Umbilical cord (tissue), 1 donor: ENCODE measurements at regions not wholly inside any gene's neighbourhood (a gene's known extent, or its start where the extent isn't known, plus 50 kb on each side); places are given as distances from the start of the nearest gene placed in this dataset.
"Not testable (repeated sequence)": the region's sequence is repeated elsewhere in the genome, so short reads cannot be mapped to it uniquely, and the experiment has no call there.

Experiments
- DNase-seq: peaks from one replicate; pipeline ENCODE4 v3.0.0-alpha.2; 2015; ENCODE audit warnings: low spot score

DNA sequence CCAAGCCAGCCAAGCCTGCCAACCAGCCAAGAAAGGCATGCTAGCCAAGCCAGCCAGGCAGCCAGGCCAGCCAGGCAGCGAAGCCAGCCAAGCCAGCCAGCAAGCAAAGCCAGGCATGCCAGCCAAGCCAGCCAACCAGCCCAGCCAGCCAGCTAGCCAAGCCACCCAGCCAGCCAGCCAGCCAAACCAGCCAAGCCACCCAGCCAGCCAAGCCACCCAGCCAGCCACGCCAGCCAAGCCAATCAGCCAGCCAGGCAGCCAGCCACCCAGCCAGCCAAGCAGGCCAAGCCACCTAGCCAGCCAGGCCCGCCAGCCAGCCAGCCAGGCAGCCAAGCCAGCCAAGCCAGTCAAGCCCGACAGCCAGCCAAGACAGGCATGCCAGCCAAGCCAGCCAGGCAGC, 1601.0 kb downstream of the RPIA start:
- not testable (repeated sequence) for DNase-seq

DNA sequence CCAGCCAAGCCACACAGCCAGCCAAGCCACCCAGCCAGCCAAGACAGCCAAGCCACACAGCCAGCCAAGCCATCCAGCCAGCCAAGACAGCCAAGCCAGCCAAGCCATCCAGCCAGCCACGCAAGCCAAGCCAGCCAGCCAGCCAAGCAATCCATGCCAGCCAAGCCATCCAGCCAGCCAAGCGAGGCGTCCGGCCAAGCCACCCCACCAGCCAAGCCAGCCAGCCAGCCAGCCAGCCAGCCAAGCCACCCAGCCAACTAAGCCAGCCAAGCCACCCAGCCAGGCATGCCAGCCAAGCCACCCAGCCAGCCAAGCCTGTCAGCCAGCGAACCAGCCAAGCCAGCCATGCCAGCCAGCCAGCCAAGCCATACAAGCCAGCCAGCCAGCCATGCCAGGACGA, 1601.8 kb downstream of the RPIA start:
- not testable (repeated sequence) for DNase-seq

DNA sequence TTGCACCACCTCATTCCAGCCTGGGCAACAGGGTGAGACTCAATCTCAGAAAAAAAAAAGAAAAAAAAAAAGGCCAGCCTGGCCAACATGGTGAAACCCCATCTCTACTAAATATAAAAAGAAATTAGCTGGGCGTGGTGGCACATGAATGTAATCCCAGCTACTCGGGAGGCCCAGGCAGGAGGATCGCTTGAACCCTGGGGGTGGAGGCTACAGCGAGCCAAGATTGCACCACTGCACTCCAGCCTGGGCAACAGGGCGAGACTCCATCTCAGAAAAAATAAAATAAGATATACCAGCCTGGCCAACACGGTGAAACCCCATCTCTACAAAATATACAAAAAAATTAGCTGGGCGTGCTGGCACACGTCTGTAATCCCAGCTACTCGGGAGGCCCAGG, 1602.3 kb downstream of the RPIA start:
- DNase-seq, result not testable (repeated sequence)

DNA sequence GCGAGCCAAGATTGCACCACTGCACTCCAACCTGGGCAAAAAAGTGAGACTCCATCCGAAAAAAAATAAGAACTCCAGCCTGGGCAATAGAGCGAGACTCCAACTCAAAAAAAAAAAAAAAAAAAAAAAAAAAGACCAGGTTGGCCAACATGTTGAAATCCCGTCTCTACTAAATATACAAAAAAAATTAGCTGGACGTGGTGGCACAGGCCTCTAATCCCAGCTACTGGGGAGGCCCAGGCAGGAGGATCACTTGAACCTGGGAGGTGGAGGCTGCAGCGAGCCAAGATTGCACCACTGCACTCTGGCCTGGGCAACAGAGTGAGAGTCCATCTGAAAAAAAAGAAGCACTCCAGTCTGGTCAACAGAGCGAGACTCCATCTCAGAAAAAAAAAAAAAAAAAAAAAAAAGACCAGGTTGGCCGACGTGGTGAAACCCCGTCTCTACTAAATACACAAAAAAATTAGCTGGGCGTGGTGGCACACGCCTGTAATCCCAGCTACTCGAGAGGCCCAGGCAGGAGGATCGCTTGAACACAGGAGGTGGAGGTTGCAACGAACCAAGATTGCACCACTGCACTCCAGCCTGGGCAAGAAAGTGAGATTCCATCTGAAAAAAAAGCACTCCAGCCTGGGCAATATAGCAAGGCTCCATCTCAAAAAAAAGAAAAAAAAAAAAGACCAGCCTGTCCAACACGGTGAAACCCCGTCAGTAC, 1603.7 kb downstream of the RPIA start:
- DNase-seq, result not testable (repeated sequence)

DNA sequence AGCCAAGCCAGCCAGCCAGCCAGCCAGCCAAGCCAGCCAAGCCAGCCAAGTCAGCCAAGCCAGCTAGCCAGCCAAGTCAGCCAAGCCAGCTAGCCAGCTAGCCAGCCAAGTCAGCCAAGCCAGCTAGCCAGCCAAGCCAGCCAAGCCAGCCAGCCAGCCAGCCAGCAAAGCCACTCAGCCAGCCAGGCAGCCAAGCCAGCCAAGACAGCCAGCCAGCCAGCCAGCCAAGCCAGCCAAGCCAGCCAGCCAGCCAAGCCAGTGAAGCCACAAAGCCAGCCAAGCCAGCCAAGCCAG, 1605.0 kb downstream of the RPIA start:
- not testable (repeated sequence) for DNase-seq

DNA sequence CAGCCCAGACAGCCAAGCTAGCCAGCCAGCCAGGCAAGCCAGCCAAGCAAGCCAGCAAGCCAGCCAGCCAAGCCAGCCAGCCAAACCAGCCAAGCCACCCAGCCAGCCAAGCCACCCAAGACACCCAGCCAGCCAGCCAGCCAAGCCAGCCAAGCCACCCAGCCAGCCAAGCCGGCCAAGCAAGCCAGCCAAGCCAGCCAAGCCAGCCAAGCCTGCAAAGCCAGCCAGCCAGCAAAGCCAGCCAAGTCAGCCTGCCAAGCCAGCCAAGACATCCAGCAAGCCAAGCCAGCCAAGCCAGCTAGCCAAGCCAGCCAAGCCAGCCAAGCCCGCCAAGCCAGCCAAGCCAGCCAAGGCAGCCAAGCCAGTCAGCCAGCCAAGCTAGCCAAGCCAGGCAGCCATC, 1606.2 kb downstream of the RPIA start:
- not testable (repeated sequence) for DNase-seq

DNA sequence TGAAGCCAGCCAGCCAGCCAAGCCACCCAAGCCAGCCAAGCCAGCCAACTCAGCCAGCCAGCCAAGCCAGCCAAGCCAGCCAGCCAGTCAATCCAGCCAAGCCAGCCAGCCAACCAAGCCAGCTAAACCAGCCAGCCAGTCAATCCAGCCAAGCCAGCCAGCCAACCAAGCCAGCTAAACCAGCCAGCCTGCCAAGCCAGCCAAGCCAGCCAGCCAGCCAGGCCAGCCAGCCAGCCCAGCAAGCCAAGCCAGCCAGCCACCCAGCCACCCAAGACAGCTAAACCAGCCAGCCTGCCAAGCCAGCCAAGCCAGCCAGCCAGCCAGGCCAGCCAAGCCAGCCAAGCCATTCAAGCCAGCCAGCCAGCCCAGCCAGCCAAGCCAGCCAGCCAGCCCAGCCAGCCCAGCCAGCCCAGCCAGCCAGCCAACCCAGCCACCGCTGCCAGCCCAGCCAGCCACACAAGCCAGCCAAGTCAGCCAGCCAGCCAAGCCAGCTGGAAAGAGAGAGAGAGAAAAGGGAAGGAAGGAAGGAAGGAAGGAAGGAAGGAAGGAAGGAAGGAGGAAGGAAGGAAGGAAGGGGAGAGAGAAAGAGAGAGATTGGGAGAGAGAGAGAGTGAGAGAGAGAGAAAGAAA, 1606.8 kb downstream of the RPIA start:
- not testable (repeated sequence) for DNase-seq

DNA sequence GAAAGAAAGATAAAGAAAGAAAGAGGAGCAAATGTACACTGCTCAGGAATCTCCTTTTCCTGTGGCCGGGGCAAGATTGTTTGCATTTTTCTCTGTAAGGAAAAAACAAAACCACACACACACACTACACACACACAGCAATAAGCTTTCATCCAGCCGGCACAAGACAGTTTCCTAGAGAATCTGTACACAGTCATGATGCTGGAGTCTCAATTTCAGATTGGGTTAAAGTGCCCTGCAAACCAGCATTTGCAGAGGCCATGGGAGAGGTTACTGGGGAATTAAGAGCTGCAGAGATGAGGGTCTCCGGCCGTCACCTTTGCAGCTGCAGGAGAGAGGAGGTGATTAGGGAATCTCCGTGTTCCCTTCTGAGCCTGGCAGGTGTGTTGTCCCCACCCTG, 1607.5 kb downstream of the RPIA start:
- DNase-seq, result not testable (repeated sequence)

DNA sequence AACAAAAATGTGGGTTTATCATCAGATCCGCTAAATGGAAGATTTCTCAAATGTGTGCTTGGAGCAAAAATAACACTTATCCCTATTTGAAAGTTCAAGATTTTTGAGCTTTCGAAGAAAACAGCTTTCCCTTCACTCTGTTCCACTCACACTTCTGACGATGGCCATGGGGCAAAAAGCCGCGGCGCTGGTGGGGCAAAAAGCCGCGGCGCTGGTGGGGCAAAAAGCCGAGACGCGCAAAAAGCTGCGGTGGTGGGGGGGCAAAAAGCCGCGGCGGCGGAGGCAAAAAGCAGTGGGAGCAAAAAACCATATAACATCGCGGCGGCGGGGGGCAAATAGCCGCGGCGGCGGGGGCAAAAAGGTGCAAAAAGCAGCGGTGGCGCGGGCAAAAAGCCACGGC, 1631.5 kb downstream of the RPIA start:
- DNase-seq, result not testable (repeated sequence)

DNA sequence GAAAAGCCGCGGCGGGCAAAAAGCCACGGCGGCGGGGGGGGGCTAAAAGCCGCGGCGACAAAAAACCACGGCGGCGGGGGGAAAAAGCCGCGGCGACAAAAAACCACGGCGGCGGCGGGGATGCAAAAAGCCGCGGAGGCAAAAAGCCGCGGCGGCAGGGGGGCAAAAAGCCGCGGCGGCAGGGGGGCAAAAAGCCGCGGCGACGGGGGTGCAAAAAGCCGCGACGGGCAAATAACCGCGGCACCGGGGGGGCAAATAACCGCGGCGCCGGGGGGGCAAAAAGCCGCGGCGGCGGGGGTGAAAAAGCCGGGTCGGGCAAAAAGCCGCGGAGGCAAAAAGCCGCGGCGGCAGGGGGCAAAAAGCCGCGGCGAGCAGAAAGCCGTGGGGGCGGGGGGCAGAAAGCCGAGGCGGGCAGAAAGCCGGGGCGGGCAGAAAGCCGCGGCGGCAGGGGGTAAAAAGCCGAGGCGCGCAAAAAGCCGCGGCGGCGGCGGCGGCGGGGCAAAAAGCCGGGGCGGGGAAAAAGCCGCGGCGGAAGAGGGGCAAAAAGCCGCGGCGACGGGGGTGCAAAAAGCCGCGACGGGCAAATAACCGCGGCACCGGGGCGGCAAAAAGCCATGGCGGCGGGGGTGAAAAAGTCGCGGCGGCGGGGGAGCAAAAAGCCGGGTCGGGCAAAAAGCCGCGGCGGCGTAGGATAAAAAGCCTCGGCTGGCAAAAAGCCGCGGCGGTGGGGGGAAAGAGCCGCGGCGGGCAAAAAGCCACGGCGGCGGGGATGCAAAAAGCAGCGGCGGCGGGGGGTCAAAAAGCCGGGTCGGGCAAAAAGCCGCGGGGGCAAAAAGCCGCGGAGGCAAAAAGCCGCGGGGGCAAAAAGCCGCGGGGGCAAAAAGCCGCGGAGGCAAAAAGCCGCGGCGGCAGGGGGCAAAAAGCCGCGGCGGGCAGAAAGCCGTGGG, 1632.4 kb downstream of the RPIA start:
- DNase-seq, result peak; percentile 0

DNA sequence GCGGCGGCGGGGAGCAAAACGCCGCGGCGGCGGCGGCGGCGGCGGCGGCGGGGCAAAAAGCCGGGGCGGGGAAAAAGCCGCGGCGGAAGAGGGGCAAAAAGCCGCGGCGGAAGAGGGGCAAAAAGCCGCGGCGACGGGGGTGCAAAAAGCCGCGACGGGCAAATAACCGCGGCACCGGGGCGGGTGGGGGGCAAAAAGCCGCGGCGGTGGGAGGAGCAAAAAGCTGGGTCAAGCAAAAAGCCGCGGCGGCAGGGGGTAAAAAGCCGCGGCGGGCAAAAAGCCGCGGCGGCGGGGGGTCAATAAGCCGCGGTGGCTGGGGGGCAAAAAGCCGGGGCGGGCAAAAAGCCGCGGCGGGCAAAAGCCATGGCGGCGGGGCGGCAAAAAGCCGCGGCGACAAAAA, 1633.2 kb downstream of the RPIA start:
- DNase-seq, result not testable (repeated sequence)

DNA sequence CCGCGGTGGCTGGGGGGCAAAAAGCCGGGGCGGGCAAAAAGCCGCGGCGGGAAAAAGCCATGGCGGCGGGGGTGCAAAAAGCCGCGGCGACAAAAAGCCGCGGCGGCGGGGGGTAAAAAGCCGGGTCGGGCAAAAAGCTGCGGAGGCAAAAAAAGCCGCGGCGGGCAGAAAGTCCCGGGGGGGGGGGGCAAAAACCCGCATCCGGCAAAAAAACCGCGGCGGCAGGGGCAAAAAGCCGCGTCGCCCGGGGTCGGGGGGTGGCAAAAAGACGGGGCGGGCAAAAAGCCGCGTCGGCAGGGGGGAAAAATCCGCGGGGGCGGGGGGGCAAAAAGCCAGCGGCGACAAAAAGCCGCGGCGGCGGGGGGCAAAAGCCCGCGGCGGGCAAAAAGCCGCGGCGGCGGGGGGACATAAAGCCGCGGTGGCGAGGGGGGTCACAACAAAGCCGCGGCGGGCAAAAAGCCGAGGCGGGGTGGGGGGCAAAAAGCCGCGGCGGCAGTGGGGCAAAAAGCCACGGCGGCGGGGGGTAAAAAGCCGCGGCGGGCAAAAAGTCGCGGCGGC, 1634.4 kb downstream of the RPIA start:
- DNase-seq, result not testable (repeated sequence)

DNA sequence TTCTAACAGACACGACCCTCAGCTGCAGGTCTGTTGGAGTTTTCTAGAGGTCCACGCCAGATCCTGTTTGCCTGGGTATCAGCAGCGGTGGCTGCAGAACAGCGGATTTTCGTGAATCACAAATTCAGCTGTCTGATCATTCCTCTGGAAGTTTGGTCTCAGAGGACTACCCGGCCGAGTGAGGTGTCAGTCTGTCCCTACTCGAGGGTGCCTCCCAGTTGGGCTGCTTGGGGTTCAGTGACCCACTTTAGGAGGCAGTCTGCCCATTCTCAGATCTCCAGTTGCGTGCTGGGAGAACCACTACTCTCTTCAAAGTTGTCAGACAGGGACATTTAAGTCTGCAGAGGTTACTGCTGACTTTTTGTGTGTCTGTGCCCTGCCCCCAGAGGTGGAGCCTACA, 1664.1 kb downstream of the RPIA start:
- not testable (repeated sequence) for DNase-seq

DNA sequence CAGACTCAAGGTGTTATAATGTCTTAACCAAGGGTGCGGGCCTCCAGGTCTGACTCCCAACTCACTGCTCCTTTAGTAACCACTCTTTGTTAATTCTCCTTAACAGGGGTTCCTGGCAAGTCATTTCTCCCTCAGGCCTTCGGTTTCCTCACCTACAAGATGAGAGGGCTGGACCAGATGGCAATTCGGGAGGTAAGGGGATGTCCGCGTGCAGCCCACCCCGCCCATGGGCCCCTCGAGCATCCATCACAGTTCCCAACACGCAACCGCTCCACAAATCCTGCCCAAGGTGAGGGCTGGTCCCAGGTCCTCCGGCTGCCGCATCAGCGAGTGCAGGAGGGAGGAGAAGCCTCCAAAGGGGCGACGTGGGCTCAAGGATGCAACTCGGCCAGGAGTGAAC, 1667.9 kb downstream of the RPIA start:
- not testable (repeated sequence) for DNase-seq

DNA sequence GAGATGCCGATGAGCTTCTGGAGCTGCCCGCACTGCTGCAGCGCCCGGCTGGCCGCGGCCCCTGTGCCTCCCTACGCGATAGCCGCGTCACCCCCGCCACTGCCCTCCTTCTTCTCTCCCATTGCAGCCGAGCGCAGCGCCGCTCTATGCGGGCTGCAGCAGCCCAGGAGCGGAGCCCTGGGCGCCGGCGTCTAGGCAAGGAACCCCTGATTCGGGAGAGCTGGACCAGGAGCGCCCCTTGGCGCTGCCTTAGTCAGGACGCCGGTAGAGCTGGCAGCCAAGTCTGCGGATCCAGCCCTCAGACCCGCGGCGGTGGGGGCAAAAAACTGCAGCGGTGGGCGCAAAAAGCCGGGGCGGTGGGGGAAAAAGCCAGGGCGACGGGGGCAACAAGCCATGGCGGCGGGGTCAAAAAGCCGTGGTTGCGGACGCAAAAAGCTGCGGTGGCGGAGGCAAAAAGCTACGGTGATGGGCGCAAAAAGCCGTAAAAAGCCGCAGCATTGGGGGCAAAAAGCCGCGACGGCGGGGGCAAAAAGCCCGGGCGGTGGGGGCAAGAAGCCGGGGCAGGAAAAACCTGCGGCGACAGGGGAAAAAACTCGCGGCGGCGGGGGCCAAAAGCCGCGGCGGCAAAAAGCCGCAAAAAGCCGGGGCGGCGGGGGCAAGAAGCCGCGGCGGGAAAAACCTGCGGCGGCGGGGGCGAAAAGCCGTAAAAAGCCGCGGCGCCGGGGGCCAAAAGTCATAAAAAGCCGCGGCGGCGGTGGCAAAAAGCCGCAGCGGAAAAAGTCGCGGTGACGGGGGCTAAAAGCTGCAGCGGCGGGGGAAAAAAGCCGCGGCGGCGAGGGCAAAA, 1668.6 kb downstream of the RPIA start:
- DNase-seq, result not testable (repeated sequence)

DNA sequence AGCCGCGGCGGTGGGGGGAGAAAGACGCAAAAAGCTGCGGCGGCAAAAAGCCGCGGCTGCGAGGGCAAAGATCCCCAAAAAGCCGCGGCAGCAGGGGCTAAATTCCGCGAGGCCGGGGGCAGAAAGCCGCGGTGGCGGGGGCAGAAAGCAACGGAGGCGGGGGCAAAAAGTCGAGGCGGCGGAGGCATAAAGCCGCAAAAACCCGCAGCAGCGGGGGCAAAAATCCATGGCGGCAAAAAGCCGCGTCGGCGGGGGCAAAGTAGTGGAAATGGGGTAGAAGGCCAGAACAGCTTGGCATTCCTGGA, 1669.2 kb downstream of the RPIA start:
- not testable (repeated sequence) for DNase-seq
